ENCODE measurements at regions not wholly inside any gene's neighbourhood (a gene's known extent, or its start where the extent isn't known, plus 50 kb on each side); places are given as distances from the start of the nearest gene placed in this dataset.

DNA sequence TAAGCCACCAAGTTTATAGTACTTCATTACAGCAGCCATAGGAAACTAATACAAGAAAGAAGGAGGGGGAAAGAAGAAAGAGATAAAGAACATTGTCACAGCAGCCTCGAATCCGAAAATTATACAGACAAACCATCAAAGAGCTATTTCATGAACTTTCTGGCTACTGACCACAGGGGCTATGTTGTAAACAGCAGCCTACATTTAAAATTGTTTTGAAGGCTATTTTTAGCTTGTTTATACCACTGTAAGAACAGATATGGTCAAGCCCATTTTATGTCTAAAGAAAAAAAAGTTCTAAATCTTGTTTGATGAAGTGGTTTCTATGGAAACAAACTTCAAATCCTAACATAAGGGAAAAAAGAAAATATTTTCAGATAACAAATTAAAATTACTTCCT, 282.1 kb downstream of the GABRG1 start:
- TF ChIP-seq CTCF (IDR thresholded peaks at IDR 0.05; ENCODE audit: poor library complexity, severe bottlenecking) (no peak), EZH2 (IDR thresholded peaks at IDR 0.05; ENCODE audit: borderline replicate concordance, insufficient read depth, low read length, poor library complexity, severe bottlenecking) (no peak), EP300 (conservative IDR thresholded peaks at IDR 0.05; ENCODE audit: poor library complexity, severe bottlenecking) (no peak), TAF1 (IDR thresholded peaks at IDR 0.05; ENCODE audit: low read depth) (no peak), SMC3 (conservative IDR thresholded peaks at IDR 0.05; ENCODE audit: poor library complexity) (no peak), RAD21 (conservative IDR thresholded peaks at IDR 0.05) (no peak)
- TF ChIP-seq, protein P1, sequence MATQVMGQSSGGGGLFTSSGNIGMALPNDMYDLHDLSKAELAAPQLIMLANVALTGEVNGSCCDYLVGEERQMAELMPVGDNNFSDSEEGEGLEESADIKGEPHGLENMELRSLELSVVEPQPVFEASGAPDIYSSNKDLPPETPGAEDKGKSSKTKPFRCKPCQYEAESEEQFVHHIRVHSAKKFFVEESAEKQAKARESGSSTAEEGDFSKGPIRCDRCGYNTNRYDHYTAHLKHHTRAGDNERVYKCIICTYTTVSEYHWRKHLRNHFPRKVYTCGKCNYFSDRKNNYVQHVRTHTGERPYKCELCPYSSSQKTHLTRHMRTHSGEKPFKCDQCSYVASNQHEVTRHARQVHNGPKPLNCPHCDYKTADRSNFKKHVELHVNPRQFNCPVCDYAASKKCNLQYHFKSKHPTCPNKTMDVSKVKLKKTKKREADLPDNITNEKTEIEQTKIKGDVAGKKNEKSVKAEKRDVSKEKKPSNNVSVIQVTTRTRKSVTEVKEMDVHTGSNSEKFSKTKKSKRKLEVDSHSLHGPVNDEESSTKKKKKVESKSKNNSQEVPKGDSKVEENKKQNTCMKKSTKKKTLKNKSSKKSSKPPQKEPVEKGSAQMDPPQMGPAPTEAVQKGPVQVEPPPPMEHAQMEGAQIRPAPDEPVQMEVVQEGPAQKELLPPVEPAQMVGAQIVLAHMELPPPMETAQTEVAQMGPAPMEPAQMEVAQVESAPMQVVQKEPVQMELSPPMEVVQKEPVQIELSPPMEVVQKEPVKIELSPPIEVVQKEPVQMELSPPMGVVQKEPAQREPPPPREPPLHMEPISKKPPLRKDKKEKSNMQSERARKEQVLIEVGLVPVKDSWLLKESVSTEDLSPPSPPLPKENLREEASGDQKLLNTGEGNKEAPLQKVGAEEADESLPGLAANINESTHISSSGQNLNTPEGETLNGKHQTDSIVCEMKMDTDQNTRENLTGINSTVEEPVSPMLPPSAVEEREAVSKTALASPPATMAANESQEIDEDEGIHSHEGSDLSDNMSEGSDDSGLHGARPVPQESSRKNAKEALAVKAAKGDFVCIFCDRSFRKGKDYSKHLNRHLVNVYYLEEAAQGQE (IDR thresholded peaks at IDR 0.05; ENCODE audit: borderline replicate concordance), result no peak
